Uterus (tissue), 2 donors: ENCODE measurements at regions not wholly inside any gene's neighbourhood (a gene's known extent, or its start where the extent isn't known, plus 50 kb on each side); places are given as distances from the start of the nearest gene placed in this dataset.

Source experiments
- POLR2A ChIP-seq, 2 donors: fragments of 450-650 bp; IDR thresholded peaks; one replicate each; pipeline ENCODE4 v1.6.1; 2016; ENCODE audit warnings: antibody characterized with exemption in 2 of 2, mild to moderate bottlenecking in 1 of 2, moderate library complexity in 1 of 2
- TF ChIP-seq, protein P1 (sequence below), 4 experiments: fragments of 200-600 bp in 2 of 4; fragments of 450-650 bp in 2 of 4; sonication (generic) in 2 of 4; IDR thresholded peaks; one replicate each; pipeline ENCODE4 v1.5.1; 2016 to 2019; ENCODE audit warnings: antibody characterized with exemption in 4 of 4, mild to moderate bottlenecking in 2 of 4, moderate library complexity in 1 of 4

DNA sequence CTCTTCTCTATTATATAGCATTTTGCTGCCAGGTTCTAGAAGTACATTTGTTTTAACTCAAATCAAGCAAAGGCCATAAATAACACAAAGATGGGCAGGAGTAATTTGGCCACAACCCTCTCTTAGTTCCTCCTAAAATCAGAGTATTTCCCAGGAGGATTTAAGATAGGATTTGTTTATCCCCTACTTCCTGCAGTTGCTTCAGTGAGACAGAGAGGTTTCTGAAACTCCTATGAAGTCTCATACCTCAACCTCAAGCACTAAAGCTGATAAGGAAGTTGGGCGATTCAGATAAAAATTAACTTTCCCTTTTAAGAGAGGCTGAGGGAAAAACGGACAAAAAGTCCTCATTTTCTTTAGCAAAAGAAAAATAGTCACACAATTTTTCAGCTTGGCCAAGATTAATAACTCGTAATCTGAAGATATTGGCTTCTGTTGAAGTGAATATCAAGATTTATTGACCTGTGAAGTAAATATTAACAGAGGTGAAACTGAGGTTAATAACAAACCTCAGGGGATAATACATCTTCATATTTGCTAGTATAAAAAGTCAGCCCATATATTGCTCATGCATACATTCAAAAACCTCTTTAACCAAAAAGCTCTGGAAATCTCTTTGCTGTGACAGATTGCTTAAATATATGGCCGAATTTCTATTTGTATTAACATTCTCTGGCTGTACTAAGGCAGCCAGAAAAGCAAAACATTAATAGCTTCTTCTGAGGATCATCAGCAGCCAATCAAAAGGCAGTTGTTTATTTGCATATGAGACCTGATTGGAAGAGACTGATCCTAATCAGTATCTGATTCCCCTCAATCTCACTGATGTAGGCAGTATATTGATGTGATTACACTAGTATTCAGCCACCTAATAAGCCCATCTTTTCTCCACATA lies 90.6 kb upstream of the GADL1 start:
- TF ChIP-seq, protein P1, sequence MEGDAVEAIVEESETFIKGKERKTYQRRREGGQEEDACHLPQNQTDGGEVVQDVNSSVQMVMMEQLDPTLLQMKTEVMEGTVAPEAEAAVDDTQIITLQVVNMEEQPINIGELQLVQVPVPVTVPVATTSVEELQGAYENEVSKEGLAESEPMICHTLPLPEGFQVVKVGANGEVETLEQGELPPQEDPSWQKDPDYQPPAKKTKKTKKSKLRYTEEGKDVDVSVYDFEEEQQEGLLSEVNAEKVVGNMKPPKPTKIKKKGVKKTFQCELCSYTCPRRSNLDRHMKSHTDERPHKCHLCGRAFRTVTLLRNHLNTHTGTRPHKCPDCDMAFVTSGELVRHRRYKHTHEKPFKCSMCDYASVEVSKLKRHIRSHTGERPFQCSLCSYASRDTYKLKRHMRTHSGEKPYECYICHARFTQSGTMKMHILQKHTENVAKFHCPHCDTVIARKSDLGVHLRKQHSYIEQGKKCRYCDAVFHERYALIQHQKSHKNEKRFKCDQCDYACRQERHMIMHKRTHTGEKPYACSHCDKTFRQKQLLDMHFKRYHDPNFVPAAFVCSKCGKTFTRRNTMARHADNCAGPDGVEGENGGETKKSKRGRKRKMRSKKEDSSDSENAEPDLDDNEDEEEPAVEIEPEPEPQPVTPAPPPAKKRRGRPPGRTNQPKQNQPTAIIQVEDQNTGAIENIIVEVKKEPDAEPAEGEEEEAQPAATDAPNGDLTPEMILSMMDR (IDR thresholded peaks at IDR 0.05), result no peak
- TF ChIP-seq POLR2A (IDR thresholded peaks at IDR 0.05), result no peak
